ENCODE measurements at regions not wholly inside any gene's neighbourhood (a gene's known extent, or its start where the extent isn't known, plus 50 kb on each side); places are given as distances from the start of the nearest gene placed in this dataset.

DNA sequence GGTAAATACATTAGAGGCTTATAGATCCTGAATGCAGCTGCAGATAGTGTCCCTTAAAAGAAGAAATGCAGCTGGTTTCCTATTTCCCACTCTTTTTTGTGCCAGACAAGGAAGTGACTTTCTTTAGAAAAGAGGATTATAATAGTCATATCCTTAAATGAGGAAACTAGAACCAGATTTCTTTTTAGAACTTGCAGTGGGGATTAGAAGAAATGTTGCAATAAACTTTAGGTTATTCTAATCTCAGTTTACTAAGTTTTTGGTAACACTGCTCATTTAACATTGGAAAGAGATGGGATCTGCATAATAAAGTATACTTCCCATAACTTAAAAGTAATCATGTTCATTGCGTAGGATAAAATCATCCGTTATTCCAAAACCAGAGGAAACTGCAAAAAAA lies 101.9 kb downstream of the SLIT2 start:
- H3K4me2 ChIP-seq (ENCODE audit: low read length), result no peak overlapping the region
- no peak overlapping the region for H2AFZ ChIP-seq (ENCODE audit: low read length)
- no peaks in the 10 kb centered on the region for H4K20me1 ChIP-seq (ENCODE audit: insufficient read depth, low read length)
- H3K36me3 ChIP-seq (ENCODE audit: insufficient read depth, low read length), result no peaks in the 10 kb centered on the region
- H3K27ac ChIP-seq (ENCODE audit: low read depth, low read length, poor library complexity, severe bottlenecking), result no peak overlapping the region
- H3K9me3 ChIP-seq (ENCODE audit: low read length), result no peaks in the 10 kb centered on the region
- no peaks in the 10 kb centered on the region for H3F3A ChIP-seq (ENCODE audit: insufficient read depth, low read length)
- H3K9ac ChIP-seq (ENCODE audit: low read length), result no peak overlapping the region
- no peaks in the 10 kb centered on the region for H3K9me2 ChIP-seq (ENCODE audit: low read depth, low read length)
- no peaks in the 10 kb centered on the region for H3K79me2 ChIP-seq (ENCODE audit: insufficient read depth, low read length)
- H3K4me3 ChIP-seq (ENCODE audit: low read depth, low read length, poor library complexity, severe bottlenecking), result no peak overlapping the region
- no peaks in the 10 kb centered on the region for H3K27me3 ChIP-seq (ENCODE audit: insufficient read depth, low read length)
- H3K4me1 ChIP-seq (ENCODE audit: insufficient read depth, low read length, severe bottlenecking), result no peaks in the 10 kb centered on the region
- TF ChIP-seq, protein P1, sequence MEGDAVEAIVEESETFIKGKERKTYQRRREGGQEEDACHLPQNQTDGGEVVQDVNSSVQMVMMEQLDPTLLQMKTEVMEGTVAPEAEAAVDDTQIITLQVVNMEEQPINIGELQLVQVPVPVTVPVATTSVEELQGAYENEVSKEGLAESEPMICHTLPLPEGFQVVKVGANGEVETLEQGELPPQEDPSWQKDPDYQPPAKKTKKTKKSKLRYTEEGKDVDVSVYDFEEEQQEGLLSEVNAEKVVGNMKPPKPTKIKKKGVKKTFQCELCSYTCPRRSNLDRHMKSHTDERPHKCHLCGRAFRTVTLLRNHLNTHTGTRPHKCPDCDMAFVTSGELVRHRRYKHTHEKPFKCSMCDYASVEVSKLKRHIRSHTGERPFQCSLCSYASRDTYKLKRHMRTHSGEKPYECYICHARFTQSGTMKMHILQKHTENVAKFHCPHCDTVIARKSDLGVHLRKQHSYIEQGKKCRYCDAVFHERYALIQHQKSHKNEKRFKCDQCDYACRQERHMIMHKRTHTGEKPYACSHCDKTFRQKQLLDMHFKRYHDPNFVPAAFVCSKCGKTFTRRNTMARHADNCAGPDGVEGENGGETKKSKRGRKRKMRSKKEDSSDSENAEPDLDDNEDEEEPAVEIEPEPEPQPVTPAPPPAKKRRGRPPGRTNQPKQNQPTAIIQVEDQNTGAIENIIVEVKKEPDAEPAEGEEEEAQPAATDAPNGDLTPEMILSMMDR (IDR thresholded peaks at IDR 0.05; ENCODE audit: low read length), result no peak
- no peak for TF ChIP-seq EZH2 (IDR thresholded peaks at IDR 0.05; ENCODE audit: borderline replicate concordance, low read length)

DNA sequence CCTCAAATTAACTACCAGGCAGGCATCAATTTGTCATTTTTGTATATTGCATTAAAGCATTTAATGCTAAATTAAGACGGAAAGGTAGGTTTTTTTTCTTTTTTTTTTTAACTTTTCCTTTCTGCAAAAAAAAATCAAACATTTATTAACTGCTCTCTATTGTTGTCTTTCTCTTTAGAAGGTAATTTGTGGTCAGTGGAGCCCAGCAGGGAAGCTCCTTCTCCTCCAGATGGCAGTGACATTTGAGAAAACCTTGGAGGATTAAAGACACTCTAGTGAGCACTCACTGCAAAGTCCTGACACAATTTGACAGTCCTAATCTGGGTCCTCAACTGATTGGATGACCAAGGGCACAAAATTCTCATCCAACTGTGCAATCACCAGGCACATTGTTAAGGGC lies 102.4 kb downstream of the SLIT2 start:
- H3K4me2 ChIP-seq (ENCODE audit: low read length), result no peak overlapping the region
- H3K27ac ChIP-seq (ENCODE audit: low read depth, low read length, poor library complexity, severe bottlenecking), result no peak overlapping the region
- H2AFZ ChIP-seq (ENCODE audit: low read length), result no peak overlapping the region
- no peaks in the 10 kb centered on the region for H4K20me1 ChIP-seq (ENCODE audit: insufficient read depth, low read length)
- TF ChIP-seq, protein P1 (IDR thresholded peaks at IDR 0.05; ENCODE audit: low read length), result no peak
- TF ChIP-seq EZH2 (IDR thresholded peaks at IDR 0.05; ENCODE audit: borderline replicate concordance, low read length), result no peak
- H3F3A ChIP-seq (ENCODE audit: insufficient read depth, low read length), result no peaks in the 10 kb centered on the region
- H3K9me2 ChIP-seq (ENCODE audit: low read depth, low read length), result no peaks in the 10 kb centered on the region
- no peaks in the 10 kb centered on the region for H3K36me3 ChIP-seq (ENCODE audit: insufficient read depth, low read length)
- no peak overlapping the region for H3K4me3 ChIP-seq (ENCODE audit: low read depth, low read length, poor library complexity, severe bottlenecking)
- H3K9ac ChIP-seq (ENCODE audit: low read length), result no peak overlapping the region
- no peaks in the 10 kb centered on the region for H3K9me3 ChIP-seq (ENCODE audit: low read length)
- no peaks in the 10 kb centered on the region for H3K4me1 ChIP-seq (ENCODE audit: insufficient read depth, low read length, severe bottlenecking)
- H3K79me2 ChIP-seq (ENCODE audit: insufficient read depth, low read length), result no peaks in the 10 kb centered on the region
- H3K27me3 ChIP-seq (ENCODE audit: insufficient read depth, low read length), result no peaks in the 10 kb centered on the region

DNA sequence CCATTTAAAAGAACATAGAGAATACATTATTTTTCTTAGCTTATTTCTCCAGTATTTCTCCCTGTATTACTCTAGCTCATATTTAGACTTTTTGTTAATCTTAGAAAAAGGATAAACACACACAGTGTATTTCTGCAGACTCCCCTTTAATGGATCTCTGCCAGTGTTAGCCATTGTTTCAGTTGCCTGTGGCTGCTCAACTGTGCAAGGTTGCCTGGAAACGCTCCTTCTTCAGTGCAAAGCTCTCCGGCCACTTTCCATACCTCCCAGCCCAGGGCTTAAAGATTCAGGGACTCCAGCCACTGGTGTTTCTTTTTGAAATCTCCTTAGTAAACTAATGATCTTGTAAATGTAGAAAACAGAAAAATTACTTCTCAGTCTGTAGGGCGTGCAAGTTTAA lies 104.9 kb downstream of the SLIT2 start:
- Histone ChIP-seq H3K9ac (ENCODE audit: low read length) (no peak overlapping the region), H4K20me1 (ENCODE audit: insufficient read depth, low read length) (no peaks in the 10 kb centered on the region), H2AFZ (ENCODE audit: low read length) (no peak overlapping the region), H3K79me2 (ENCODE audit: insufficient read depth, low read length) (no peaks in the 10 kb centered on the region), H3K36me3 (ENCODE audit: insufficient read depth, low read length) (no peaks in the 10 kb centered on the region), H3K27me3 (ENCODE audit: insufficient read depth, low read length) (no peaks in the 10 kb centered on the region), H3K4me1 (ENCODE audit: insufficient read depth, low read length, severe bottlenecking) (peaks cover 6% of the 10 kb centered on the region), H3K9me3 (ENCODE audit: low read length) (no peaks in the 10 kb centered on the region), H3K4me2 (ENCODE audit: low read length) (no peak overlapping the region), H3K9me2 (ENCODE audit: low read depth, low read length) (no peaks in the 10 kb centered on the region), H3K27ac (ENCODE audit: low read depth, low read length, poor library complexity, severe bottlenecking) (no peak overlapping the region), H3K4me3 (ENCODE audit: low read depth, low read length, poor library complexity, severe bottlenecking) (no peak overlapping the region), H3F3A (ENCODE audit: insufficient read depth, low read length) (no peaks in the 10 kb centered on the region)
- TF ChIP-seq, protein P1 (IDR thresholded peaks at IDR 0.05; ENCODE audit: low read length), result no peak
- no peak for TF ChIP-seq EZH2 (IDR thresholded peaks at IDR 0.05; ENCODE audit: borderline replicate concordance, low read length)

Measured in OCI-LY1 (cell line).